Ovary (tissue), 7 donors: ENCODE measurements at regions not wholly inside any gene's neighbourhood (a gene's known extent, or its start where the extent isn't known, plus 50 kb on each side); places are given as distances from the start of the nearest gene placed in this dataset.

Source experiments
- DNase-seq, 5 donors: peaks; one replicate each; pipeline ENCODE4 v3.0.0-alpha.2; 2019 to 2020
- H3K27ac ChIP-seq, 2 donors: fragments of 200-600 bp; one replicate each; pipeline versions ENCODE4 v1.5.1 to v1.8.0; 2019 to 2022
- H3K27me3 ChIP-seq: fragments of 200-600 bp; one replicate; pipeline ENCODE4 v1.8.0; 2022
- H3K36me3 ChIP-seq: fragments of 200-600 bp; sonication (generic); one replicate; pipeline ENCODE4 v1.5.1; 2019
- H3K4me1 ChIP-seq: one replicate; pipeline ENCODE4 v1.8.1; 2013; ENCODE audit warnings: mild to moderate bottlenecking, moderate library complexity; ENCODE audit not compliant: insufficient read depth
- H3K4me3 ChIP-seq: fragments of 200-600 bp; sonication (generic); one replicate; pipeline ENCODE4 v1.5.1; 2017
- H3K9me3 ChIP-seq, 2 donors: fragments of 200-600 bp in 1 of 2; sonication (generic) in 1 of 2; one replicate each; pipeline versions ENCODE4 v1.5.1 to v1.8.1; 2013 to 2019; ENCODE audit warnings: mild to moderate bottlenecking in 1 of 2, moderate library complexity in 1 of 2
- EP300 ChIP-seq: sonication (generic); formaldehyde crosslinking; IDR thresholded peaks from one replicate; pipeline ENCODE4 v1.6.1; 2017; ENCODE audit warnings: antibody characterized with exemption
- POLR2A ChIP-seq: fragments of 450-650 bp; IDR thresholded peaks from one replicate; pipeline ENCODE4 v1.6.1; 2017; ENCODE audit warnings: antibody characterized with exemption, mild to moderate bottlenecking, moderate library complexity
- WGBS, 3 donors: extraction: QIAGEN DNeasy Blood & Tissue Kit in 1 of 3; methylation state at CpG; one replicate each; pipeline versions ENCODE4 v1.1.5 to v1.1.7; 2013 to 2017; 5-methylcytosine and 5-hydroxymethylcytosine counted together
- intact Hi-C, 4 donors: fragments of 100-400 bp; cut with DNase I; formaldehyde crosslinking; loops; one replicate each; pipeline versions ENCODE4 v1.11.0 to v1.15.1; 2022 to 2023
- TF ChIP-seq, protein P1 (sequence below), 3 donors: fragments of 450-650 bp in 2 of 3; fragments of 200-600 bp in 1 of 3; IDR thresholded peaks; one replicate each; pipeline versions ENCODE4 v1.5.1 to v1.8.0; 2016 to 2022; ENCODE audit warnings: antibody characterized with exemption in 3 of 3, mild to moderate bottlenecking in 1 of 3
- donor health status: DM: no; HTN: no; CAD: no; lungs with moderate emphysema.
- donor health status: DM: no; HTN: no; CAD: no.
- donor health status: Bipolar disorder and iron deficiency.
- donor health status: DM: no; HTN: no; CAD: no.
- donor health status: DM: yes; HTN: yes; CAD: no.

DNA sequence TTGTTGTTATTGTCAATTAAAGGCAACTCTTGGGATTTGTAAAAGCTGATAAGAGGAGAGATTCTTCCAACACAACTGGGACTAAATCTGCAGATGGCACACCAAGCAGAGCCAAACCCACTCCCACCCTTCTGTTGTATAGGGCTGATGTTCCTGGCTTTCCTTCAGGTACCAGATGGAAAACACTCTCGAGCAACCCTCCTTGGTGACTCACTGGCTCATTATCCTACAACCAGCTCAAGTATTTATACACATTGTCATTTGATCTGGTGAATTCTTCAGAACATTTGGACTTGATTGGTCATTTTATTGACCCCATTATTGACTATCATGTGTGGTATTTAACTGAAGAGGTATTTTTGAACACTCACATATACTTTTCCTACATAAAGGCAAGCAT is 190.3 kb upstream of the PCSK2 start:
- no peak for DNase-seq
- intact Hi-C loops, result no loop called here
- Histone ChIP-seq H3K36me3 (no peaks in the 10 kb centered on the region), H3K27me3 (no peaks in the 10 kb centered on the region), H3K9me3 (no peaks in the 10 kb centered on the region), H3K4me3 (no peak overlapping the region), H3K27ac (no peak overlapping the region), H3K4me1 (no peaks in the 10 kb centered on the region)
- WGBS, 3 donors, result 17 to 44% (median 37%) methylated on average over 1 of the region's 1 CpG
- no peak for TF ChIP-seq POLR2A

GRCh38 chr20:17042122-17042521 is 184.7 kb upstream of the PCSK2 start:
- Histone ChIP-seq H3K27me3 (no peaks in the 10 kb centered on the region), H3K4me3 (no peak overlapping the region), H3K9me3 (no peaks in the 10 kb centered on the region), H3K27ac (no peak overlapping the region), H3K4me1 (no peaks in the 10 kb centered on the region), H3K36me3 (no peaks in the 10 kb centered on the region)
- WGBS, 3 donors, result 81 to 88% (median 83%) methylated on average over 1 of the region's 1 CpG
- TF ChIP-seq EP300, result no peak
- TF ChIP-seq, protein P1, sequence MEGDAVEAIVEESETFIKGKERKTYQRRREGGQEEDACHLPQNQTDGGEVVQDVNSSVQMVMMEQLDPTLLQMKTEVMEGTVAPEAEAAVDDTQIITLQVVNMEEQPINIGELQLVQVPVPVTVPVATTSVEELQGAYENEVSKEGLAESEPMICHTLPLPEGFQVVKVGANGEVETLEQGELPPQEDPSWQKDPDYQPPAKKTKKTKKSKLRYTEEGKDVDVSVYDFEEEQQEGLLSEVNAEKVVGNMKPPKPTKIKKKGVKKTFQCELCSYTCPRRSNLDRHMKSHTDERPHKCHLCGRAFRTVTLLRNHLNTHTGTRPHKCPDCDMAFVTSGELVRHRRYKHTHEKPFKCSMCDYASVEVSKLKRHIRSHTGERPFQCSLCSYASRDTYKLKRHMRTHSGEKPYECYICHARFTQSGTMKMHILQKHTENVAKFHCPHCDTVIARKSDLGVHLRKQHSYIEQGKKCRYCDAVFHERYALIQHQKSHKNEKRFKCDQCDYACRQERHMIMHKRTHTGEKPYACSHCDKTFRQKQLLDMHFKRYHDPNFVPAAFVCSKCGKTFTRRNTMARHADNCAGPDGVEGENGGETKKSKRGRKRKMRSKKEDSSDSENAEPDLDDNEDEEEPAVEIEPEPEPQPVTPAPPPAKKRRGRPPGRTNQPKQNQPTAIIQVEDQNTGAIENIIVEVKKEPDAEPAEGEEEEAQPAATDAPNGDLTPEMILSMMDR (IDR thresholded peaks at IDR 0.05), result no peak
- no peak for TF ChIP-seq POLR2A
- no peak for DNase-seq
- intact Hi-C loops, result no loop called here

DNA sequence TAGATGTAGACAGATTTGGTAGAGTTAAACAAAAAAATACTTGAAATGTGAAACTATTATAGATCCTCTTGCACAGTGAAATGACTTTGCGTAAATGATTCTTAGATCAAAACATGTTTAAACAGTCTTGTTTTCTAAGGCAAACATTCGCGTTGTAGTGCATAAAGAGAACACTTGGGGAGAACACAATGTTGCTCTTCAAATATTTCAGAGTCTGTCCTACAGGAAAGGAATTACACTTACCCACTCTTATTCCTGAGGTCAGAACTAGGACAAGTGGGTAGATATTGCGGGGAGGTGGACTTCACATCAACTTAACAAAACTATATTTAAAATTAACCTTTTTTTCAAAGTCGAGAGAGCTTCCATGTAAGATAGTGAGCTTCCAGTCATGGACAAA is 183.5 kb upstream of the PCSK2 start:
- TF ChIP-seq POLR2A (no peak), EP300 (no peak)
- TF ChIP-seq, protein P1 (IDR thresholded peaks at IDR 0.05), result no peak
- Histone ChIP-seq H3K4me1 (no peaks in the 10 kb centered on the region), H3K36me3 (no peaks in the 10 kb centered on the region), H3K9me3 (no peaks in the 10 kb centered on the region), H3K27ac (no peak overlapping the region), H3K4me3 (no peak overlapping the region), H3K27me3 (no peaks in the 10 kb centered on the region)
- intact Hi-C loops, result no loop called here
- 86 to 93% (median 89%) methylated on average over 5 of the region's 5 CpGs for WGBS, 3 donors
- DNase-seq, result no peak

GRCh38 chr20:17044891-17045290 is 181.9 kb upstream of the PCSK2 start:
- DNase-seq, result no peak
- Histone ChIP-seq H3K36me3 (no peaks in the 10 kb centered on the region), H3K9me3 (no peaks in the 10 kb centered on the region), H3K4me1 (no peaks in the 10 kb centered on the region), H3K4me3 (no peak overlapping the region), H3K27ac (no peak overlapping the region), H3K27me3 (no peaks in the 10 kb centered on the region)
- TF ChIP-seq POLR2A, result no peak
- no peak for TF ChIP-seq EP300
- TF ChIP-seq, protein P1 (IDR thresholded peaks at IDR 0.05), result no peak
- WGBS, 3 donors, result 76 to 86% (median 78%) methylated on average over 3 of the region's 3 CpGs
- intact Hi-C loops, result no loop called here

DNA sequence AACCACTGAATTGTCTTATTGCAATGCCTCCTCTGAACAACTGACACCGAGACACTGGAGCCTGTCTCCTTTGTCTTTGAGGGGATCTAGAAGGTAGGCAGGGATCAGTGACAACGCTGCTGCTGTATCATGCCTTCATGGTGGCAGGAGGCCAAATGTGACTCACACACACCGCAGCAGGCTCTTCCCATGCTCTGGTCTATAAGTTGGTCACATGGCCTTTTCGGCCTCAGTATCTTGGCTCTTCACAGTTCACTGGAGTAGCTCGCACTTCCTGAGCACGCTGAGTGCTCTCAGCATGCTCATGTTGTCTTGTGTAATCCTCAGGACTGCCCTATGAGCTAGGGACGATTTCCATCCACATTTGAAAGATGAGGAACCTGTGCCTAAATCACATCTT is 167.4 kb upstream of the PCSK2 start:
- no peak for TF ChIP-seq EP300
- TF ChIP-seq POLR2A, result no peak
- TF ChIP-seq, protein P1 (IDR thresholded peaks at IDR 0.05), result no peak
- intact Hi-C loops, result no loop called here
- H3K27ac ChIP-seq, result no peak overlapping the region
- H3K9me3 ChIP-seq, result no peaks in the 10 kb centered on the region
- no peaks in the 10 kb centered on the region for H3K4me1 ChIP-seq
- no peak for DNase-seq
- H3K4me3 ChIP-seq, result no peak overlapping the region
- 82 to 87% (median 82%) methylated on average over 7 of the region's 7 CpGs for WGBS, 3 donors
- H3K27me3 ChIP-seq, result no peaks in the 10 kb centered on the region
- H3K36me3 ChIP-seq, result no peaks in the 10 kb centered on the region
